Breast epithelium (tissue), 3 donors: ENCODE measurements at regions not wholly inside any gene's neighbourhood (a gene's known extent, or its start where the extent isn't known, plus 50 kb on each side); places are given as distances from the start of the nearest gene placed in this dataset.

ENCODE experiments used
- CTCF ChIP-seq, 3 donors: fragments of 450-650 bp; IDR thresholded peaks; one replicate each; pipeline ENCODE4 v1.5.1; 2016 to 2017; ENCODE audit warnings: antibody characterized with exemption in 3 of 3, mild to moderate bottlenecking in 3 of 3, moderate library complexity in 3 of 3
- POLR2A ChIP-seq: fragments of 450-650 bp; IDR thresholded peaks from one replicate; pipeline ENCODE4 v1.6.1; 2016; ENCODE audit warnings: antibody characterized with exemption, mild to moderate bottlenecking, moderate library complexity
- POLR2AphosphoS5 ChIP-seq, 3 donors: sonication (generic); formaldehyde crosslinking; IDR thresholded peaks; one replicate each; pipeline ENCODE4 v1.6.1; 2017; ENCODE audit warnings: antibody characterized with exemption in 3 of 3

- TF ChIP-seq CTCF (IDR thresholded peaks at IDR 0.05) (no peak), POLR2A (no peak), POLR2AphosphoS5 (IDR thresholded peaks at IDR 0.05) (no peak)
Observed at GRCh38 chr6:115663681-115664080, 397.0 kb downstream of the FRK start.
